EH (cell line): ENCODE measurements at regions not wholly inside any gene's neighbourhood (a gene's known extent, or its start where the extent isn't known, plus 50 kb on each side); places are given as distances from the start of the nearest gene placed in this dataset.

Experiments
- DNase-seq: peaks from one replicate; pipeline ENCODE4 v3.0.0-alpha.2; 2015; ENCODE audit warnings: low read depth

DNA sequence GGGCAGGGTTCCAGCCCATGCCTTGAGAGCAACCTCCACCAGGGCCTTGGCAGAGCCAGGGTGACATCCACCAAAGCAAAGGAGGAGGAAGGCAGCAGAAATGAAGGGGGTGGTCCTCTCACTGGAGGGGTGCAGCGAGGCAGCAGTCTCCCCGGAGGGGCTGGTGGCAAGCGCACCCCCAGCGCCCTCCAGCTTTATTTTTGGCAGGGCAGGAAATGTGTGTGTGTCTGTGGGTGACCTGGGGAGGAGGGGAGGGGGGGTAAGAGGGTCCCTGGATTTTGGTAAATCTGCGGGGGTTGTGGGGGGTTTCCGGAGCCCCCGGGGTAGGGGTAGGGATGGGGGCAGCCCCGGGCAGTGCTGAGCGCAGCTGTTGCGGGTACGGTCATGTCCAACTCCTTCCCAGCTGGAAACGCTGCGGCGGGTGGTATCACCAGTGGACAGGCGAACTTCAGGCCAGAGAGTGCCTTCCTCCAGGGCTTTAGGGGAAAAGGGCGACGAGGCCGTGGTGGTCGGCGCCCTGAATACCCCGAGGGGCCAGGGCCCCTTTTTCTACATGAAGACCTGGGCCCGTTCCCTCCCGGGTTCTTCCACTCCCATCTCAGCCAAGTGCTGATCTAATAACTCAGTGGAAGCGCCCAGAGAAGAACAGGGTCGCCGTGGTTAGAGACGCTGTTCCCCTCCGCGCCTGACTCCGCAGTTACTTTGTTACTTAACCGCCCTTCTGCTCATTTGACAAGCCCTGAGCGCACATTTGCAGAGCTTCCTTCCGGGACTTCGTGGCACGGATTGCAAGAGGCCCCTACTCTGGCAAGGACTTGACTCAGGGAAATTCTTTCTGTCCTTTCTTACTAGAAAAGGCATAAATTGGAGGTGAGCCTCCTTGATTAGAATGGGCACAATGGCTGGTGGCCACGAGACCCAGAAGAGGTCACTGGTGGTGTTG lies 55.2 kb downstream of the FOS start:
- peak; percentile 19 for DNase-seq

DNA sequence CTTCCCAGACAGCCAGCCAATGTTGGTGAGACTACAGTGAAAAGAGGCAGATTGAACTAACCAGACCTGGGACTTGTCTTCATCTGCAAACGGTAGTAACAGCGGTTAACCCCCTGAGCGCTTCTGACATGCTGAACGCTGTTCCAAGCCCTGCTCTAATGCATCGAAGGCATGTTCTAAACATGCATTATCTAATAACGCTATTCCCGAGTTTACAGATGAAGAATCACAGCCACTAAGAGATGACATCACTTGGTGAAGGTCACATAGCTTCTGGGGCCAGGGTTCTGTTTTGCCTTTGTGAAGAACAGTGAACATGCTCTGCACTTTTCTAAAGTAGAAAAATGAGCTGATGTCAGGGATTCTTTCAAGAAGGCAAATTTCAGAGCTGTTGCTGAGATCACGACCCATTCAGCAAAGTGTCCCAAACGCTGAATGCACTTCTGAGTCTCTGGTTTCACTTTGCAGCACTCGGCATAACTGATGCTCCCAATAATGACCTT lies 56.0 kb downstream of the FOS start:
- peak; percentile 13 for DNase-seq

DNA sequence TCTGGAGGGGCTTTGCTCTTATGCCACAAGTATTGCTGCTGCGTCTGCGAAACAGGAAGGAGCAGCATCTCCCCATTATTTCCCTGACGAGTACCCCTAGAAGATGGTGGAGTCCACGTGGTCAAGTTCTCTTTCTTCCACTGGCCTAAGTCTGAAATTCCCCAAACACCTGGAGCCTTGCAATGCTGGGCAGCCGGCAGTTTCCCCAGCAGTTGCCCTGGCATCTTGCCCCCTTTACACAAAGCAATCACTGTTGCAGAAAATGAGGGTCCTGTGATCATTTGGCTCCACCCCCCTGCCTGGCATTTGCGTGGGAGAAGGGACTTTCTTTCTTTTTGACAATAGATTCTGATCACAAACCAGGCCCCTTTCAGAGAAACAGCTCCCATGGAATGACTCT lies 56.9 kb downstream of the FOS start:
- DNase-seq = no peak

DNA sequence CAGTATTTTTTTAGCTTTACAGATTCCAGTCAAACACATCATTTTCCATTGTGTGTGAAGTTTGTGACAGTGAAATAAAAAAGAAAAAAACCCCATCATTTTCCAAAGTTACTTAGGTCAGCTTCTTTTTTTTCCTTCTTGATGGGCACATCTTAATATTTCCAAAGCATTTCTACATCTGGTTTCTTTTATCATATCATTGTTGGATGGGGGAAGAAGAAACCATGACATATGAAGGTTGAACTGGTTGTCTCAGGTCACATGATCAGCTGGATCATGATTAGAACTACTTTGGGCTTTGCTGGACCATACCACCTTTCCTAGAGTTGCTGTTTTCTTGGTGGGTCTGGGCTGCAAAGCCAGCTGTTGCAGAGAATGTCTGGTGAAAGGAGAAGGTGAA lies 59.8 kb downstream of the FOS start:
- DNase-seq = no peak

DNA sequence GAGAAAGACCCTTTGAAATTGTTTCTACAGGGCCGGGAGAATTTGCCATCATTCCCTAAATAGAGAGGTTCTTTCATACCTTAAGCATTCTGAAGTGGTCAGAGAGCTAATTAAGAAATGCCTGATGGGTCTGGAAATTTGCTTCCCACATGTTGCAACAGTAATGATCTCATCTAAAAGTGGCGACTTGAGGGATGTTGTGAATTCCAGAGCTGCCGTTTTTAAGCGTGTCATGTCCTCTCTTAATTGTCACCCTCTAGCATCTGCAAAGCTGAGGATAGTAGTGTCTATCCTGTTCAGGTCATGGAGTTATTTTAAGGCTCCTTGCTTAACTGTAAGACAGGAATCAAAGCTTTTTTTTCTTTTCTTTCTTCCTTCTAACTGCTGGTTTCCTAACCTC lies 60.4 kb downstream of the FOS start:
- peak; percentile 87 for DNase-seq

DNA sequence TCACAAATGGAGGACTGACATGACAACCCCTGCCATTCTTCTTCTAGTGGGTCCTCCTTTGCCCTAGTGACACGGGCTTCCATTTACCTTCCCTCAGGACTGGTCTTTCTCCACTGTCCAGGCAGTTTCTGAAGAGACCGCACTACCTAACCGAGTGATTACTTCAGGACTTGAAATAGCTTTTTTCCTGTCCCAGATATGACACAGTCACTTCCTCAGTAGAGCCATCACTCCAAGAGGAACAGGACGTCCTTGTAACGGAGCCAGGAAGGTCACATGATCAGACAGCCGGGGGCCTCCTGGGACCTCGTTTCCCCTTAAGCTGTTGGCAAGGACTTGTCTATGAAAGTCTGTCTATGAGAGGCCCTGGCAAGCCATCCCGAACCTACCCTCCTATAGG lies 62.3 kb downstream of the FOS start:
- DNase-seq = no peak

DNA sequence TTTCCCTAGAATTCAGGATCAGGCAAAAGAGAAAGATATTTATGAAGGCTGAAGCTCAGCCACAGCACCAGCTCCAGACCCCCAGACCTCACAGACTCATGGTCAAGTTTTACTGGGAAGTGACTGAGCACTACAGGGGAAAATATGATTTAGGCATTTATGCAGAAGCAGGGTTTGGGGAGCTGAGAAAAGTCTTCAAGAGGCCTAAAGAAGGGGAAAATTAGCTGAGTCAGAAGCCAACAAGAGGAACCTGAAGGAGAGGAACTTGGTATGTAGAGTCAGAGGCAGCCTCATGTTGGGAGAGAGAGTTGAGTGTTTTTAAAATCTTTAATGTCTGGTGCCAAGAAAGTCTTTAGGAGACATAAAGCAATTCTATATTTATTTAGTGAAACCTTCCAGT lies 63.0 kb downstream of the FOS start:
- no peak for DNase-seq

DNA sequence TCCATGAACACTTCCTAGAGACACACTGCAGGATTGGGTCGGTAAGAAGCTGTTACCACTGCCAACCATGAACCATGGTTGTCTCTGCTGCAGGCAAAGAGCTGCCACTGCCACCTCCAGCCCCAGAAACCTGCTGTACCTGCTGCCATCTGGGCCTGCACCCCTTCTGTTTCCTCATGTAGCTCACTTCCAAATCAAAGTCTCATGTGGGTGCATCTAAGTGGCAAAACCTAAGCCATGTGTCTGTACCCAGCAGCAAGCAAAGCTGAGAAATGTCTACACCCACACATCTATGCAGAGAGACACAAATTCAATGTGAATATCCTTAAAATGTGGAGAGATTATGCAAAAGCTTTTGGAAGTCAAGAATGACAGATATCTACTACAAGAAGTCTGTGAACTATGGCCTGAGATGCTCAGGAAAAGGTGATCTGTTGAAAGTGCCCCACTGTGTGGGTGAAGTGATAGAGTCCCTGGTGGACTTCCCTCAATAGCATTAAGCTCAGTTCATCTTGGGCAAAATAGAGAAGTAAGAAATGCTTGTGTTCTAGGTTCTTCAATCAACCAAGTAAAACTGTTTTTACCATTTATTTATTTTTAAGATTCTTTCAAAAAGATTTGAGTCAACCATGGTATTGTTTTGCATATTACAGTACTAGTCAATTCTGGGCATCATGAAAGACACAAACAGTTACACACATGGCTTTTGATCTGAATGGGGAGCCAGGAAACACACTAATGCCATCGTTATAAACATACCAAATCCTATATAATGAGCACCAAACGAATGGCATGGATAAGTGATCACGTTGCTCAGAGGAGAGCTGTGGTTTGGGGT lies 64.4 kb downstream of the FOS start:
- no peak for DNase-seq

DNA sequence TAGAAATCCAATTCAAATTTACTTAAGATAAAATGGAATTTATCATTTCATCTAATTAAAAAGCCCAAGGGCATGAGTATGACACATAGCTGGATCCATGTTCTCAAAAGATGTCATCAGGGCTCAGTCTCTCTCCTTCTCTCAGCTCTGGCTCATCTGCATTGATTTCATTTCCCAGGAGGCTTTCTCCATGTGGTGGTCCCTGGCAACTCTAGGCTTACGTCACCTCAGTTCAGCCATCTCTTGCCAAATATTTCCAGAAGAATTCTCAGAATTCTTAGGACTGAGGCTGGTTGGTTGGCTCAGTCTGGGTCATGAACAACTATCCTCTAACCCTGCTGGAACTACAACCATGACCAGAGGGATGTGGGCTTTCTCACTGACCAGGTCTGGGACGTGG lies 65.3 kb downstream of the FOS start:
- peak; percentile 79 for DNase-seq

DNA sequence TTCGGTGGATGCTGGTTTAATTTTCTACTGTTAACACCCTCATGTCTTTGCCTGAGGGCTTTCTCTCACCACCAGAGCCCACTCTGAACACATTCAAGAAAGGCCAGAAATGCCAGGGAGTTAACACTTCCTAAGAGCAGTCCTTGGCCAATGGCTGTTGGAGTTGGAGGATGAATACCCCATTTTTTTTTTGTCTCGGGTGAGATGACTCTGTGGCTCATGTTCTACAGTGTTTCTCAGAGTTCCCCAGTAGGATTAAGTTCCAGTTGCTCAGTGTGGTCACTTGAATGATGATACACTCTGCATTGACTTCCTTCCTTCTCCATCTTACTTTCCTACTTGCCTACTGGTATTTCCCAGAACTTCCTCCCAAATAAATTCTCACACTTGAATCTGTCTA lies 65.8 kb downstream of the FOS start:
- no peak for DNase-seq

DNA sequence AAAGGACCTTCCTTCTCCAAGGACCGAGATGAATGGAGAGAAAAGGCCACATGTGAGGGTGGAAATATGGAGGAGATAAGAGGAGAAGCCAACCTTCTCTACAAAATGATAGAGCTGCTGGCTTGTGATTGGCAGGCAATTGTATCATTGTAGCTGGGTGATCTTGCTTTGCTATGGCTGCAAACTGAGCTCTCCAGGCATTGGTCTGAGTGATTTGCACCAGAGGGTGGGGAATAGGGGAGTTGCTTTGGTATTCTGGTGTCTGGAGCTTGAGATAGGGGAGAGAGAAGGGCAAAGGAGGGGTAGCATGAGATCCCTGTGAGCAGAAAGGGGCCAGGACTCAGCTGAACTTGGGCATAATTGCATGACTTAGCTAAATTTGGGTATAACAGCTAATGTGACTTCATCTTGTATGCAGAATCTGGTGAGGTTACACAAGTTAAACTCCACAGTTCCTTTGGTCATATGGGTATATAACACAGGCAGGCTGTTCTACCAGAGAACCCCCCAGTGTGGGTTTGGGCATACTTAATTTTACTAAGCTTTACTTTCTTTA lies 72.0 kb downstream of the FOS start:
- DNase-seq = no peak

DNA sequence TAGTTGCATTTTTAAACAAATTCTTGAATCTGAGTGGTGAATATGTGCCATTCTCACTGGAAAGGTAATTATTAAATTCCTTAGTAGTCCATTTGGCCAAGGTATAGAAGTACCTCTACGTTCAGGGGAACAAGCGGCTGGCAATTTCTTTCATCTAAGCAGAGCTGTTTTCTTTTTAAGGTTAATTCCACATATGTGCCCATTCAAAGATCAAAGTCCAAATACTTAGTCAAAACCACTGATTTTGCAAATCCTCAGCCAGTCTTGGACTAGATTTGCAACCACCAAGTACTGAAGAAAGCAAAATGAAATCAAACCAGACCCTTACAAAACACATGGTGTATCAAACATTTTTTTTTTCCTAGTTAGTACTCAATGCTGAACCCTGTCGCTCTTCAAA lies 68.7 kb upstream of the JDP2 start:
- no peak for DNase-seq

DNA sequence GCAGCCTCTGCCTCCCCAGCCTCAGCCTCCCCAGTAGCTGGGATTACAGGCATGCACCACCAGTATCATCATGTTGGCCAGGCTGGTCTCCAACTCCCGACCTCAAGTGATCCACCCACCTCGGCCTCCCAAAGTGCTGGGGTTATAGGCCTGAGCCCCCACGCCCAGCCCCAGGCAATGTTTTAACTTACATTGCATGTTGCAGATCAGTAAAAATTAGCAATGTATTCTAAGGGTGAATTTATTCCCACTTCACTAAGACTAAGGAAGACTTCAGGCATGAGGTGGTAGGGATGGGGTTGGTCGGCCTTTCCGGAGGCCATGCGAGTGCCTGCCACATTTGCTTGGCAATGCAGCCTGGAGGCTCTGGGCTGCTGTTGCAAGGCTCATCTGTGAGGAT lies 66.8 kb upstream of the JDP2 start:
- no peak for DNase-seq

DNA sequence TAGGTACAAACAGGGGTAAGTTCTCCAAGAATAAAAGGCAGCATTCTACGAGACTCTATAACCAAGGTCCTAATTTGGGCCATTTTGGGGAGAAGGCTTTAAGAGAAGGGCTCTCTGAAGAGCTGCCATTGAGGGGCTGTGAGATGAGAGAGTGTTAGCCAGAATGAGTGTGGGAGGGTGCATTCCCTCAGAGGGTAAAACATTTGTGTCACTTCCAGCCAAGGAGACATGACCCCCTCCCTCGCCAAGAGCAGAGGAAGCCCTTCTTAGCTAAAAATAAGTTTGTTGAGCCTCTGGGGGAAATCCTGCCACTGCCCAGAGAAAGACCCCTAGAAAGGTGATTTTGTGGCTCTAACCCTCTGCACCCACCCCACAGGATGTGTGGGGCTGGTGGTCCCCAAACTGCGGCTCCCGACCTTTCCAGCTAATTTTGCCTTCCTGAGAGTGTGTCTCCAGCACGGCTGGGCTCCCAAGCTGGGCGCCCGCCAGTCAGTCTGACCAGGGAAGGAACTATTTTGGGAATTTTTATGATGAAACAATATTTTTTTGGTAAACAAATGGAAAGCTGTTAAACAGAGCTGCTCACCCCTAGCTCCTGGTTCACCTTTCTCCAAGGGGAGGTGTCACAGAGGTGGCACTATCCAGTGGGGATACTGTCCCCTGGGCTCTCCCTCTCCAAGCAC lies 65.9 kb upstream of the JDP2 start:
- DNase-seq = peak; percentile 52

DNA sequence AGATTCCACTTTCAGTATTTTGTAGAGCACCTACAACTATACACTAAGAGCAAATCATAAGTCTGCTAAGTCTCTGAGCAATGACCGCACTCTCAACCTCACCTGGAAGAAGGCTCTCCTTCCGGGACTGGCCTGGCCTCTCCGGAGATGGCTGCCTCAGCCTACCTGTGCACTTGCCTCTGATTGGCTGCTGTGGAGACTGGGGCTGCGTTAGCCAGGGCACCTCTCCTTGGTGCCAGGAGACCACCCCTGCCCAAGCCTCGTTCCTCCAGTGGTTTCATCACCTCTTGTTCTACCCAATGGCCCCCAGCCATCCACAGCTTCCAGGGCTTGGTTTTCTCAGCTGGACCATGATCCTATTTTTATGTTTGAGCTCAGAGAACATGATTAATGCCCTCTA lies 64.7 kb upstream of the JDP2 start:
- DNase-seq = no peak

DNA sequence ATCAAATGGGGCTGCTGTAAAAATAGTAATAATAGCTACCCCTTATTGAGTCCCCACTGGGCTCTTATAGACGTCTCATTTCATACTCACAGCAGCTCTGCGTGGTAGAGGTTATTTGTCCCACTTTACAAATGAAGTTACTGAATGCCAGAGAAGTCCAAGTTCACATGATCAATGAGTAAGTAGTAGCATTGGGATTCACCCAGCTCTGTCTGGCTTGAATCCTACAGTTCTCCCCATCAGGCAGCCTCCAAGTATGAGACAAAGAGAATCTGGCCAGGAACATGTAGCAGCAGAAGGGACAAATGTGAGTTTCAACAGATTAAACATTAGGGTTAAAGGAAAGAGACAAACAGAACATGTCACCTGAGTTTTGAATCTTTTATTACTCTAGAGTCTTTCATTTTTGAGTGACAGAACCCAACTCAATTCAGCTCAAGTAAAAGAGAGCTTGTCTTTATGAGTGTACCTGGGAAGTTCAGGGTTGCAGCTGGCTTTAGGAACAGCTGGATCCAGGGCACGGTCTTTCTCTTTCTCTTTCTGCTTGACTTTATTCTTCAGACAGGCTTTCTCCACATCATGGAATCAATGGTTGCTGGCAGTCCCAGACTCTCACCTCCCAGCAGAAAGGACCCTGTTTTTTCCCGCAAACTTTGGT lies 64.1 kb upstream of the JDP2 start:
- DNase-seq = no peak

DNA sequence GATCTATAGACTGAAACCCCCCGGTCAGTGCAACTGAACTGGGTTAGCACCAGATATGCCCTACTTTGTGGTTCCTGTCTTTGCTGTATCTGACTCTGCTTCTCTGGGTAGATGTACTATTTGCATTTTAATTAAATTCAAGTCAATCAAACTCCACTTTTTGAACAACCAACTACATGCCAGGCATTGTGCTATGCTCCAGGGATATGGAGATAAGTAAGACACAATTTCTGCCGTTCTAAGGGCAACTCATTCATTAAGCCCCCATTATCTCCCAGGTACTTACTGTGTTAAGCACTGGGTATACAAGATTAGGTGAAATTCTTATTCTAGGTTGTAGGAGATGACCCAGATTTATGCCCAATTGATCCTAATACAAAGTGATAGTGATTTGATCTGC lies 62.7 kb upstream of the JDP2 start:
- no peak for DNase-seq

DNA sequence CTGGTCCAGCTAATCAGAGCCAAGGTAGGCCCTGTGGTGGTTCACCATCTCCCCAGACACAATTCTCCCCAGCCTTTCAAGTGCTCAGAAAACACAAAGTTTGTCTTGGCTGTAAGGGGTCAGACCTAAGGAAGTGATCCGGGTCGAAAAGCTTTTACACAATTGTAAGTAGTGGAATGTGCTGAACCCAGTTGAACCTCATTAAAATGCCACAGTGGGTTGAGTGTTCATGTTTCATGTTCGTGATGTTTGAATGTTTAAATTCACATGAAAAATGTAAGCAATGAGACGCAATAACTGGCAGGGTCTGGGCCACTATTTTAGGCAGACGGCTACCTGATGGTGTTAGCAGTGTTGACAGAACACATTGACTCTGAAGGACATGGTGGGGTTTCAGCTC lies 60.9 kb upstream of the JDP2 start:
- peak; percentile 46 for DNase-seq

DNA sequence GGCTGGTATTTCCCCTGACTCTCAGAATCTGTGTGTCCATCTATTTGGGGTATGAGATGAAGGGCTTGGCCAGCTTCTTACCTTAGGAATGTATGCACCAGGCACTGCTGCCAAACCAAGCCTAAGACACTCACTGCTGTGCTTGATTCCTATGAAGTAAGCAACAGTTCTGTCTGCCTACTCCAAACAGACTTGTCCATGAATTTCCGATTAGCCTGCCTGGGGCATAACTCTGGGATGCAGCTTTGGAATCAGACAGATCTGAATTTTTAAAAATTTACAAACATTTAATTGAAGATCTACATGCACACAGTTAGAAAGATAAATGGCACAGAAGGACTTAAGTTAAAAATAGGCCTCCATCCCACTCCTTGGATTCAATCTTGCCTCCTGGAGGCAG lies 59.5 kb upstream of the JDP2 start:
- DNase-seq = no peak

DNA sequence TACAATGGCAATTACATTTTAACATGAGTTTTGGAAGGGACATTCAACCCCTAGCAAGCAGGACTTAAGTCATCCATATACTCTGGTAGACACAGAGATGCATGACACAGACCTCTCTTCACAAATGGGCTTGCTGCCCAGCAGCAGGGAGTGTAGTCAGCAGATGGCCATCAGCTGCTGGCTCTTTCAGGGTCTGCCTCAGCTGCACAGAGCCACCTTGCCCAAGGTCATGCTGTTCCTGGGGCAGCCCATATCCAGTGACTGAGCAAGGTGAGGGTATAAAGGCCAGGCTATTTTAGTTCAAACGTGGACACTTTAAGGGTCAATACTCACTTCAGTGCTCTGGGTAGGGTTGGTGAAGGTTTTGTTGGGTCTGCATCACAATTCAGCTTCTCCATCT lies 58.3 kb upstream of the JDP2 start:
- no peak for DNase-seq

DNA sequence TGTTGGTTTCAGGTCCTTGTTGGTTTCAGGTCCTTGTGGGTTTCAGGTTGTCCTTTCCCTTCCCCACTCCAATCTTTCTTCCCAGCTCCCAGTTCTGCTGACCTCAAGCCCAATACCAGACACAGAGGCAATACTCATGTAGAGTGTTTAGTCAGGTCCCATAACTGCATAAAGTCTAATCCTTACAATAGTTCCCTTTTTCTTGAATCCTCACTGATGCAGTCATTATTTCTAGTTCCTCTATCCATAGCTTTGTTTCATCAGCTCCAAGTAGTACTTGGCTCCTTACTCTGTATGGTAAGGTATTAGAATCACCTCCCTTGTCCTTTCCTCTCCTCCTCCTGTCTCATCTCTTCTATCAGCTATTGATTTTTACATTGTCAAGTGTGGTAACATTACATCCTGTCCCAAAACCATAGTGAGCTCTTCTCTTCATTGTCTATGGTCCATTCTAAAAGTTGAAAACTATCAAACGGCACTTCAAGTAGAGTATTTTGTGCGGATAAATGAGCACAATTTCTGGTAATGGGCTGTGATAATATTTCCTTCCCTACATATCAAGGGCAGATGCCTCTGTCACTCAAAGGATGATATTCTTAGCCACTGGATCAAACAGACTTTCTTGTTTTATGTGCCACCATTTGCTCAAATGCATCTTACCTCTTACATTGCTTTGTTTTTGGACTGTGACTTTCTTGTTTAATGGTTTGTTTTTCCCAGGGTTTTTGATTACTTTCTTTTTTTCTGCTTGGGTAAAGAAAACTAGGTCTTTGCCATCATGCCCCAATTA lies 57.2 kb upstream of the JDP2 start:
- DNase-seq = no peak
